Nephron progenitor cell (in vitro differentiated cells): ENCODE measurements at regions not wholly inside any gene's neighbourhood (a gene's known extent, or its start where the extent isn't known, plus 50 kb on each side); places are given as distances from the start of the nearest gene placed in this dataset.

ENCODE experiments used
- DNase-seq: peaks from one replicate; pipeline ENCODE4 v3.0.0; 2021
- H3K27ac Mint-ChIP-seq: 2 replicates; pipeline ENCODE4 v1.8.0; 2021; ENCODE audit warnings: mild to moderate bottlenecking, moderate library complexity, mixed read lengths
- H3K27me3 Mint-ChIP-seq: 2 replicates; pipeline ENCODE4 v1.8.0; 2021; ENCODE audit warnings: mild to moderate bottlenecking, low read depth, mixed read lengths; ENCODE audit not compliant: poor library complexity
- H3K36me3 Mint-ChIP-seq: 2 replicates; pipeline ENCODE4 v1.8.0; 2021; ENCODE audit warnings: low read depth, mixed read lengths
- H3K4me1 Mint-ChIP-seq: 2 replicates; pipeline ENCODE4 v1.8.0; 2021; ENCODE audit warnings: mixed read lengths
- H3K4me3 Mint-ChIP-seq: 2 replicates; pipeline ENCODE4 v1.8.0; 2021; ENCODE audit warnings: mild to moderate bottlenecking, moderate library complexity, mixed read lengths
- H3K9me3 Mint-ChIP-seq: 2 replicates; pipeline ENCODE4 v1.8.0; 2021; ENCODE audit warnings: mild to moderate bottlenecking, moderate library complexity, mixed read lengths
- TF ChIP-seq, protein P1 (sequence below): fragments of 200-600 bp; sonication (generic); IDR thresholded peaks from 2 replicates; pipeline ENCODE4 v1.5.0; 2021; ENCODE audit warnings: antibody characterized with exemption

DNA sequence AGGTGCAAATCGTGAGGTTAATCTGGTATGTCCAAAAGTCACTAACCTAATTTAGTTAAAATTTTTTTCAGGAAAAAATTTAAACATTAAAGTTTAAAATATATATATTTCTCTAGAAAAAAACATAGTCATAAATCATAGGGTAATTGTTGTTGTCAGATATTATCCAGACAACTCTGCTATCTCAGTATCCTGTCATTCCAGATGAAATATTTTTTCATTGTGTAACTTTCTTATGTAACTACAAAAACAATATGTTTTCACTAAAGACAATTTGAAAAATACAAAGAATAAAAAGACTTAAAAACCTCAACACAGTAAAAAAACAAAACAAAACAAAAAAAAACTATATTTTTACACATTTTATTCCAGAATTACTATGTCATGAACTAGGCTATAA lies 57.6 kb downstream of the TENT5A start:
- no peak for DNase-seq
- Mint-ChIP-seq H3K4me3 (no peak overlapping the region), H3K9me3 (no peaks in the 10 kb centered on the region), H3K36me3 (no peaks in the 10 kb centered on the region), H3K4me1 (no peaks in the 10 kb centered on the region), H3K27ac (no peak overlapping the region), H3K27me3 (no peaks in the 10 kb centered on the region)
- TF ChIP-seq, protein P1, sequence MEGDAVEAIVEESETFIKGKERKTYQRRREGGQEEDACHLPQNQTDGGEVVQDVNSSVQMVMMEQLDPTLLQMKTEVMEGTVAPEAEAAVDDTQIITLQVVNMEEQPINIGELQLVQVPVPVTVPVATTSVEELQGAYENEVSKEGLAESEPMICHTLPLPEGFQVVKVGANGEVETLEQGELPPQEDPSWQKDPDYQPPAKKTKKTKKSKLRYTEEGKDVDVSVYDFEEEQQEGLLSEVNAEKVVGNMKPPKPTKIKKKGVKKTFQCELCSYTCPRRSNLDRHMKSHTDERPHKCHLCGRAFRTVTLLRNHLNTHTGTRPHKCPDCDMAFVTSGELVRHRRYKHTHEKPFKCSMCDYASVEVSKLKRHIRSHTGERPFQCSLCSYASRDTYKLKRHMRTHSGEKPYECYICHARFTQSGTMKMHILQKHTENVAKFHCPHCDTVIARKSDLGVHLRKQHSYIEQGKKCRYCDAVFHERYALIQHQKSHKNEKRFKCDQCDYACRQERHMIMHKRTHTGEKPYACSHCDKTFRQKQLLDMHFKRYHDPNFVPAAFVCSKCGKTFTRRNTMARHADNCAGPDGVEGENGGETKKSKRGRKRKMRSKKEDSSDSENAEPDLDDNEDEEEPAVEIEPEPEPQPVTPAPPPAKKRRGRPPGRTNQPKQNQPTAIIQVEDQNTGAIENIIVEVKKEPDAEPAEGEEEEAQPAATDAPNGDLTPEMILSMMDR: no peak

DNA sequence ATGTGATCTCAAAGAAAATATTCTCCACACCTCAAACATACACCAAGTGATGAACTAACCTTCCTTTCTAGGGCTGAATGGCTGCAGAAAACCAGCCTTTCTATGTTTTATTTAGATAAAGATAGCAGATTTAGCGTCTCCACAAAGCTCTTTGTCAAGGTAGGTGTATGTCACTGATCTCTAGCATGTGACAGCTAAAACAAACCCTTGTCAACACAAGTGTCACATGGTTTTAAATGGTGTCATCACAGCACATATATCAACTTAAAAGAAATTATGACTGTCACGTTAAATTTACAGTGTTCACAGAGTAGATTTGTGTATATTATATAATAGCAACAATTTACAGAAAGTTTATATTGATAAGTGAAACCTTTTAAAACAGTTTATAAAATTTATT lies 58.3 kb downstream of the TENT5A start:
- H3K27me3 Mint-ChIP-seq: no peaks in the 10 kb centered on the region
- H3K9me3 Mint-ChIP-seq: no peaks in the 10 kb centered on the region
- H3K4me3 Mint-ChIP-seq: no peak overlapping the region
- DNase-seq: no peak
- no peak overlapping the region for H3K27ac Mint-ChIP-seq
- H3K36me3 Mint-ChIP-seq: no peaks in the 10 kb centered on the region
- H3K4me1 Mint-ChIP-seq: no peaks in the 10 kb centered on the region
- TF ChIP-seq, protein P1: no peak

DNA sequence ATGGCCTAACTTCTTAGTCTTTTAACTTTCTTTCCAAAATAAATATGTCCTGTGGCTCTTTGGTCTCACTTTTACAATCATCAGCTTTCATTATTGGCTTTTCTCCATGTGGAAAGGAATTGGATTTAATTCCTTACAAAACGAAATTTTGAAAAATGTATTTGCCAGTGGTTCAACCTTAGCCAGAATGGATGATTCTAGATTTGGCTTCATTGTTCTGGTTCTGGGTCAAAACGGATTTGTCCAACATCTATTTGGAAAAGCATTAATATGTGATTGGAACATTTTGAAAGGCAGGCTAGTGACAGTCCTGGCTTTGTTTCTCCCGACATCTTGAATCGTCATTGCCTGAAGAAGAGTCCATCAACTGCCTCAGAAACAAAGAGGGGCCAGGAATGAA lies 59.2 kb downstream of the TENT5A start:
- Mint-ChIP-seq H3K4me3 (no peak overlapping the region), H3K9me3 (no peaks in the 10 kb centered on the region), H3K4me1 (no peaks in the 10 kb centered on the region), H3K27me3 (no peaks in the 10 kb centered on the region), H3K36me3 (no peaks in the 10 kb centered on the region), H3K27ac (no peak overlapping the region)
- no peak for DNase-seq
- TF ChIP-seq, protein P1: no peak

DNA sequence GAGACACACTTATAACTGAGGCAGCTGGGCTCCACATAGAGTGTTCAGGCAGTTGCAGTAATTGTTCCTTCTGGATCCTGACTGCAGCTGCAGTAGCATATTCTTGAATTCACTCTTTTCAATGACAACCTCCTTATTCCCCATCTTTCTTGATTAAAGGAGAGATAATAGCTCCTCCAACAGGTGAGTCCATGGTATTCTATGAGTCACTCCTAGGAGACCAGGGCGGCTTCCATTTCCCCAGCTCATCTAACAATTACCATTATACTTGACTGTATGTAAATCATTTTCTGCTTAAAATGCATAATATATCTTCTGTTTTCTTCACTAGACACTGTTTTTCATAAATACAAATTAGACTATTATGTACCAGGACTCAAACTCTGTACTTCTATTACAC lies 62.4 kb downstream of the TENT5A start:
- TF ChIP-seq, protein P1: no peak
- no peaks in the 10 kb centered on the region for H3K4me1 Mint-ChIP-seq
- no peak overlapping the region for H3K4me3 Mint-ChIP-seq
- H3K27ac Mint-ChIP-seq: no peak overlapping the region
- no peaks in the 10 kb centered on the region for H3K27me3 Mint-ChIP-seq
- no peaks in the 10 kb centered on the region for H3K9me3 Mint-ChIP-seq
- no peaks in the 10 kb centered on the region for H3K36me3 Mint-ChIP-seq
- no peak for DNase-seq

DNA sequence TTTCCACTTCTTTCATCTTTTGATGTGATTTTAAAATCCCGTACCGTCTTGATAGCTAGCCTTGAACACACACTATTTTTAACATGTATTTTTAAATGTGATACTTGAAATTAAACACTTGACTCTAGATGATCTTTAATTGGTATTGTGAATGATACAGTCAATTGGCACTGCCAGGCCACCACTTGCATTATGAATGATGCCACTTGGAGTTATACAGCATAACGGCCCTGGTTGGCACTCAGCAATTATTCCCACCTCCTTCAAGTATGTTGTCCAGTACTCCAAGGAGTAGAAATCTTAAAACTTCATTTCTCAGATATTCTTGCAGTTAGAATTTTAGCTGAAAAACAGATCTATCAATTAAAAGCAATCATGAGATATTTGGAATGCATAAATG lies 62.9 kb downstream of the TENT5A start:
- no peaks in the 10 kb centered on the region for H3K36me3 Mint-ChIP-seq

DNA sequence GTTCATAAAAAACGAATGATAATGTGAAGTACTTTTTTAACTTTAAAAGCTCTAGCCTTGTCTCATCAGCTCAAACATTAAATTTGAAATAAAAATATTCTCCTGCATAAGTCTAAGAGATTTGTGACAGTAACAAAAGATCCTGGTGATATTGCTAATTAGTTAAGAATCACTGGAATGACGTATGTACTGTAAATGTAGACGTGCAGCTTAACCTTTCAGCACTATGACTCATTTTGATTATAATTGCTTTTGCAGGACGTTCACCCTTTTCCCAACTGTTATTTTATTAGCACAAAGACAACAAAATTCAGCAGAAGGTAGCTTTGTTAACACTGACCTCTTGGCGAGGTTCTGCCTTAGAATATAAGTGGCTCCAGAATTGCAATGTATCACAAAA lies 68.6 kb downstream of the TENT5A start:
- Mint-ChIP-seq H3K4me1 (no peaks in the 10 kb centered on the region), H3K27ac (no peak overlapping the region), H3K27me3 (no peaks in the 10 kb centered on the region), H3K9me3 (no peaks in the 10 kb centered on the region), H3K4me3 (no peak overlapping the region), H3K36me3 (no peaks in the 10 kb centered on the region)
- no peak for DNase-seq
- TF ChIP-seq, protein P1: no peak

More for the DNA sequence above, 62.9 kb downstream of the TENT5A start:
- H3K4me1 Mint-ChIP-seq: no peaks in the 10 kb centered on the region
- H3K27ac Mint-ChIP-seq: no peak overlapping the region
- no peaks in the 10 kb centered on the region for H3K27me3 Mint-ChIP-seq
- no peak for DNase-seq
- no peak overlapping the region for H3K4me3 Mint-ChIP-seq
- TF ChIP-seq, protein P1: no peak
- no peaks in the 10 kb centered on the region for H3K9me3 Mint-ChIP-seq
